D341Med (cell line): ENCODE measurements at regions not wholly inside any gene's neighbourhood (a gene's known extent, or its start where the extent isn't known, plus 50 kb on each side); places are given as distances from the start of the nearest gene placed in this dataset.

Experiments
- DNase-seq: peaks from one replicate; pipeline ENCODE4 v3.0.0; 2012; ENCODE audit warnings: low spot score

- no peak for DNase-seq
Observed at GRCh38 chr4:186934244-186934643, 210.6 kb upstream of the FAT1 start.

- no peak for DNase-seq
Observed at GRCh38 chr4:186934841-186935443, 211.3 kb upstream of the FAT1 start.

GRCh38 chr4:186935901-186936300, 212.2 kb upstream of the FAT1 start:
- DNase-seq, result no peak

GRCh38 chr4:186936496-186937375, 213.1 kb upstream of the FAT1 start:
- DNase-seq, result no peak

- no peak for DNase-seq
Observed at GRCh38 chr4:186939226-186939625, 215.6 kb upstream of the FAT1 start.

GRCh38 chr4:186939766-186940165, 216.1 kb upstream of the FAT1 start:
- DNase-seq, result no peak

GRCh38 chr4:186940476-186940875, 216.8 kb upstream of the FAT1 start:
- DNase-seq, result no peak

GRCh38 chr4:186942758-186943377, 219.2 kb upstream of the FAT1 start:
- DNase-seq, result no peak

- no peak for DNase-seq
Observed at GRCh38 chr4:186943411-186943810, 219.8 kb upstream of the FAT1 start.

GRCh38 chr4:186946136-186946535, 222.5 kb upstream of the FAT1 start:
- no peak for DNase-seq

- peak; percentile 77 for DNase-seq
Observed at GRCh38 chr4:186946682-186947294, 223.1 kb upstream of the FAT1 start.

- peak; percentile 69 for DNase-seq
Observed at GRCh38 chr4:186948361-186949242, 224.9 kb upstream of the FAT1 start.

- no peak for DNase-seq
Observed at GRCh38 chr4:186949847-186950246, 226.2 kb upstream of the FAT1 start.

- DNase-seq, result no peak
Observed at GRCh38 chr4:186952709-186953108, 229.1 kb upstream of the FAT1 start.

- DNase-seq, result no peak
Observed at GRCh38 chr4:186953599-186954260, 230.1 kb upstream of the FAT1 start.

GRCh38 chr4:186954509-186954908, 230.9 kb upstream of the FAT1 start:
- no peak for DNase-seq

- no peak for DNase-seq
Observed at GRCh38 chr4:186954956-186955355, 231.3 kb upstream of the FAT1 start.

- DNase-seq, result no peak
Observed at GRCh38 chr4:186957952-186958555, 234.4 kb upstream of the FAT1 start.

GRCh38 chr4:186958726-186959350, 235.2 kb upstream of the FAT1 start:
- no peak for DNase-seq
